NCI-H1048 (cell line): ENCODE measurements at regions not wholly inside any gene's neighbourhood (a gene's known extent, or its start where the extent isn't known, plus 50 kb on each side); places are given as distances from the start of the nearest gene placed in this dataset.

Experiments
- DNase-seq: peaks from one replicate; lab custom pipeline; 2025; lab: John Stamatoyannopoulos, UW

GRCh38 chr17:12590417-12590816 is 75.3 kb upstream of the MYOCD start:
- DNase-seq: no peak

GRCh38 chr17:12591021-12591735 is 74.5 kb upstream of the MYOCD start:
- DNase-seq: no peak

- DNase-seq: no peak
Measured at GRCh38 chr17:12592941-12593340, 72.7 kb upstream of the MYOCD start.

GRCh38 chr17:12596961-12597360 is 68.7 kb upstream of the MYOCD start:
- DNase-seq: no peak

- no peak for DNase-seq
Measured at GRCh38 chr17:12597895-12598294, 67.8 kb upstream of the MYOCD start.

- DNase-seq: no peak
Measured at GRCh38 chr17:12599186-12599920, 66.3 kb upstream of the MYOCD start.

- no peak for DNase-seq
Measured at GRCh38 chr17:12600349-12600748, 65.3 kb upstream of the MYOCD start.

GRCh38 chr17:12603566-12603965 is 62.1 kb upstream of the MYOCD start:
- no peak for DNase-seq

- no peak for DNase-seq
Measured at GRCh38 chr17:12605222-12605621, 60.5 kb upstream of the MYOCD start.

- no peak for DNase-seq
Measured at GRCh38 chr17:12613566-12613965, 52.1 kb upstream of the MYOCD start.
